NCI-H187 (cell line): ENCODE measurements at regions not wholly inside any gene's neighbourhood (a gene's known extent, or its start where the extent isn't known, plus 50 kb on each side); places are given as distances from the start of the nearest gene placed in this dataset.

Source experiments
- DNase-seq, 2 experiments: peaks; one replicate each; lab custom pipeline; 2025; lab: John Stamatoyannopoulos, UW

DNA sequence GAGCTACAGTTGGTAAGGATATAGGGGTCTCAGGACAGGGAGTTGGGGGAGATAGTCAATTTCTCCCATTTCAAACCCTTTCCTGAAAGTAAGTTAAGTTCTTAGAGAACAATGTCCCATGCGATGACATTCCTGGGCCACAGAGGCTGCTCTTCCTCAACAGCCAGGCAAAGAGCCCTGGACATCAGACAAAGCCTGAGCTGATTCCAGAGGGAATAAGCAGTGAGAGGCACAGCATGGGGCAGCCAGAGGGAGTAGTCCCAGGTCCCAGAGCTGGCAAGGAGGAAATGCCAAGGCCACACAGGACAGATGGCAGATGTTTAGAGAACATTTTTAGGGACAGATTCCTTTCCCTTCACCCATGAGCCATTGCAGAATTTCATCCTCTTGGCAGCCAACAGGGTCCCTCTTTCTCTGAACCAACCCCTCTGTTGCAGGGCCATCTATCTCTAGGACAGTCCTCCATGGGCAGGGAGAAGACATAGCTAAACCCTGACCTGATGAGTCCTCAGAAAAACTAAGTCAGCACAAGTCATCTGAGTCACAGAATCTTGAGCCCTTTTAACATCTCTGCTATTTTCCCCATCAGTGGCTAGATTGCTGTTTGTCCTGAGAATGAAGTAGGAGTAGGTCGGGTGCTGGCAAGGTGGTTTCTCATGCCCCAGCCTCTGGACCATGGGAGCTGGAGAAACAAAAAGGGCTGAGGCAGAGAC, 60.3 kb upstream of the CALM2 start:
- DNase-seq = no peak

GRCh38 chr2:47235132-47235531, 58.8 kb upstream of the CALM2 start:
- DNase-seq = no peak

DNA sequence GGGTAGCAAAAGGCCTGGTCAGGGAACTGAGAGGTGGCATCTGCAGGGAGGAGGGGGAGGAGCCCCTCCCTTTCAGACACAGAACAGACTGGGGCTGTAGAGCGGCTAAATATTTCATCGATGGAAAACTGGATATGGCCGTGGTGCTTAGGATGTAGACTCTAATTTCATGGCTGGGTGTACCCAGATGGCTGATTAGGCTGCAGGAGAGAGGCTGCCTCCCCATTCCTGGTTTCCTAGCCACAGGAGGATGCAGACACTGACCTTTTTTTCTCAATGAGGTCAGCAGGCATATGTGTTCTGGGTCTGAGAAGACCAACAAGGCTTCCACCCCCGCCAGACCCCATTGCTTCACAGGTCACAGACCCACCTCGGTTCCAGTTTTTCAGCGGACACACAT, 58.1 kb upstream of the CALM2 start:
- DNase-seq = no peak

GRCh38 chr2:47232738-47233415, 56.6 kb upstream of the CALM2 start:
- no peak for DNase-seq

- no peak for DNase-seq
Observed at GRCh38 chr2:47230418-47230817, 54.1 kb upstream of the CALM2 start.

DNA sequence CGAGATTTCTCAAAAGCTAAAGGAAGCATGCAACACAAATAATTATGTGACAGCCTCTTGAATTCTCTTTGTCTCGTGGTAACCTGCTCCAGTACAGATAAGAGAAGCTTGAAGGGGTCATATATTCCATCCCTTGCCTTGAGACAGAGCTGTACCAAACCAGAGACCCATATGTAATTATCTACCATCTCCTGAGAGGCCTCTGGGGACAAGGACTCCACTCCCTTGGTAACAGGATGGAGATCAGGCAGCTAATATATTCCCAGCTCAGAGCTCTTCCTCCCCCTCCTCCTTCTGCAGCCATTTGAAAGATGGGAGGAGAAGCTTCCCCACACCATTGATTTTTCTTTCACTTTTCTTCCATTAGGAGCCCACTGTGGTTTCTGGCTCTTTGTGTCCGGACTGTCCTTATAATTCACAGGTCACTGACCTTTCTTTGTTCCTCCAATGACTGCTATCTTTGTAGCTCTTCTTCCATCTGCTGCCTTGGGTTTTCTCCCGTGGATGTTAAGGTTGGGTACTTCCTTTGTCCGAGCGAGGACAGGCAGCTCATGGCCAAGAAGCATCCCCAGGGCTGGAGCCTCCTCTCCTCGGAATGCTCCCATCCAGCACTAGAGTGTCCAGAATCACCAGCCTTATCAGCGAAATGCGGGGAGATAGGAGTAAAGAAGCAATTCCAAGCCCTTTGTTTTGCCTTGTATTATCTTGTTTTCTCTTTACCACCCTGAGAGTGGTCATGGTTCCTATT, 51.4 kb upstream of the CALM2 start:
- DNase-seq = peak; percentile 81 to 95

DNA sequence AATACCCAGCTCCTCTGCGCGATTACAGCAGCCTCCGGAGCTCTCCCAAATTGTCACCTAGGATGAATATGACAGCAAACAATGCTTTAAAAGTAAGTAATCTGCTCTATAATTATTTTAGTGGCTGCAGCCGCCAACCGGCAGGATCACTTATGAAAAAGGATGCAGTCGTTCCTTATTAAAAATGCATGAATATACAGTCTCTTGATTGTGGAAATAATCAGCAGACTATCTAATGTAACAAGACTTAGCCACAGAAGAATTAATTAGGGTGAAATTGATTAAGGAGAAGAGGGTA, 50.6 kb upstream of the CALM2 start:
- peak in 1 of 2 experiments; percentile 18 for DNase-seq

DNA sequence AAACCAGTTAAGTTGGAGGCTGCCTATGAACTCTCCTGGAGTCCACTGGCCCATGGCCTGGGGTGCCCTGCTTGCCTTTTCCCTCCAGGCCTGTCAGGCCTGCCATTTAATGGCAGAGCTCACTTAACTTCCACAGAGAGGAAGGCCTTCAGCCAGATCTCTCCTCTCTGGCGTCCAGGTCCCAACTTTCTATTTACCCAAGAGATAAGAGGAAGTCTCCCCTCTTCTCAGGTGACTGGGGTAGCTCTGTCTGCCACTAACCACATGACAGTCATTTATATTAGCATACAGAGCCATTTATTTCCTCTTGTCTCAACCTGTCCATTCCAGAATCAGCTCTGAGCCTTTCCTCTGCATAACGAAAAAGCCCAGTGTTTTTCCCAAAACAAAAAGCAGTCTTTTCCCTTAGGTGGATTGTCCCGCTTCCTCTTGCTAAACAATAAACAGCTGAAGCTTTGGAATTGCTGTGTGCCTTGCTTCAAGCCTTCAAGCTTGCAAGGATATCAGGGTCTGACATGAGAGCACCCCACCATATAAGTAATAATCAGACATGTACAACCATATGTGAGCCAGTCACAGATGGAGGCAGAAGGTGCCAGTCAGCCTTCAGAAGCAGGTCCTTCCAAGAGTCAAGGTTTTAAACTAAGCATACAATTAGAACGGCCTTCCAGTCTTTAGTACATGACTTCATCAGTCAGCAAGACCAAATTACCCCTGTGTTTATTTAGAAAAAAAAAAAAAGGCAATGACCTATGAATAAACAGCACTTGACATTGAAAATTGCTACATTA, 50.0 kb upstream of the CALM2 start:
- peak in 1 of 2 experiments; percentile 19 for DNase-seq
